HG03139 (cell line): ENCODE measurements at regions not wholly inside any gene's neighbourhood (a gene's known extent, or its start where the extent isn't known, plus 50 kb on each side); places are given as distances from the start of the nearest gene placed in this dataset.
A peak's percentile ranks its signal among the peaks of the same experiment; 100 is the strongest.

Experiments used
- ATAC-seq: cut with Tn5 transposase; IDR thresholded peaks from one replicate; pipeline ENCODE4 v1.9.1; 2021; ENCODE audit not compliant: unreplicated experiment

- ATAC-seq = no peak
Observed at GRCh38 chr9:118459913-118460312, 755.7 kb downstream of the TLR4 start.

- no peak for ATAC-seq
Observed at GRCh38 chr9:118463419-118463818, 759.2 kb downstream of the TLR4 start.

- no peak for ATAC-seq
Observed at GRCh38 chr9:118473521-118473920, 769.3 kb downstream of the TLR4 start.

- no peak for ATAC-seq
Observed at GRCh38 chr9:118478752-118479151, 774.5 kb downstream of the TLR4 start.

- ATAC-seq = no peak
Observed at GRCh38 chr9:118482306-118482705, 778.1 kb downstream of the TLR4 start.

- no peak for ATAC-seq
Observed at GRCh38 chr9:118483677-118484076, 779.5 kb downstream of the TLR4 start.

- no peak for ATAC-seq
Observed at GRCh38 chr9:118503236-118503635, 799.0 kb downstream of the TLR4 start.

- ATAC-seq = no peak
Observed at GRCh38 chr9:118510711-118511110, 806.5 kb downstream of the TLR4 start.

- no peak for ATAC-seq
Observed at GRCh38 chr9:118515947-118516346, 811.7 kb downstream of the TLR4 start.

- no peak for ATAC-seq
Observed at GRCh38 chr9:118521261-118521660, 817.1 kb downstream of the TLR4 start.

GRCh38 chr9:118522093-118523028 is 818.2 kb downstream of the TLR4 start:
- ATAC-seq = peak; percentile 91

GRCh38 chr9:118527261-118527660 is 823.1 kb downstream of the TLR4 start:
- ATAC-seq = no peak

- no peak for ATAC-seq
Observed at GRCh38 chr9:118529210-118529609, 825.0 kb downstream of the TLR4 start.

- peak; percentile 98 for ATAC-seq
Observed at GRCh38 chr9:118529624-118530214, 825.5 kb downstream of the TLR4 start.

- no peak for ATAC-seq
Observed at GRCh38 chr9:118532592-118532991, 828.4 kb downstream of the TLR4 start.

GRCh38 chr9:118533101-118533500 is 828.9 kb downstream of the TLR4 start:
- no peak for ATAC-seq

GRCh38 chr9:118533850-118534249 is 829.6 kb downstream of the TLR4 start:
- ATAC-seq = no peak

- no peak for ATAC-seq
Observed at GRCh38 chr9:118536153-118536552, 832.0 kb downstream of the TLR4 start.

- ATAC-seq = no peak
Observed at GRCh38 chr9:118538959-118539358, 830.3 kb downstream of the BRINP1 start.

- ATAC-seq = no peak
Observed at GRCh38 chr9:118553465-118553864, 815.8 kb downstream of the BRINP1 start.

GRCh38 chr9:118554987-118555386 is 814.2 kb downstream of the BRINP1 start:
- no peak for ATAC-seq

- ATAC-seq = no peak
Observed at GRCh38 chr9:118558026-118558425, 811.2 kb downstream of the BRINP1 start.
